Nephron progenitor cell (in vitro differentiated cells): ENCODE measurements at regions not wholly inside any gene's neighbourhood (a gene's known extent, or its start where the extent isn't known, plus 50 kb on each side); places are given as distances from the start of the nearest gene placed in this dataset.
A peak's percentile ranks its signal among the peaks of the same experiment; 100 is the strongest.

Source experiments
- DNase-seq: peaks from one replicate; pipeline ENCODE4 v3.0.0; 2021
- H3K27ac Mint-ChIP-seq: 2 replicates; pipeline ENCODE4 v1.8.0; 2021; ENCODE audit warnings: mild to moderate bottlenecking, moderate library complexity, mixed read lengths
- H3K27me3 Mint-ChIP-seq: 2 replicates; pipeline ENCODE4 v1.8.0; 2021; ENCODE audit warnings: mild to moderate bottlenecking, low read depth, mixed read lengths; ENCODE audit not compliant: poor library complexity
- H3K36me3 Mint-ChIP-seq: 2 replicates; pipeline ENCODE4 v1.8.0; 2021; ENCODE audit warnings: low read depth, mixed read lengths
- H3K4me1 Mint-ChIP-seq: 2 replicates; pipeline ENCODE4 v1.8.0; 2021; ENCODE audit warnings: mixed read lengths
- H3K4me3 Mint-ChIP-seq: 2 replicates; pipeline ENCODE4 v1.8.0; 2021; ENCODE audit warnings: mild to moderate bottlenecking, moderate library complexity, mixed read lengths
- H3K9me3 Mint-ChIP-seq: 2 replicates; pipeline ENCODE4 v1.8.0; 2021; ENCODE audit warnings: mild to moderate bottlenecking, moderate library complexity, mixed read lengths
- CTCF ChIP-seq: fragments of 200-600 bp; sonication (generic); IDR thresholded peaks from 2 replicates; pipeline ENCODE4 v1.5.0; 2021; ENCODE audit warnings: antibody characterized with exemption

DNA sequence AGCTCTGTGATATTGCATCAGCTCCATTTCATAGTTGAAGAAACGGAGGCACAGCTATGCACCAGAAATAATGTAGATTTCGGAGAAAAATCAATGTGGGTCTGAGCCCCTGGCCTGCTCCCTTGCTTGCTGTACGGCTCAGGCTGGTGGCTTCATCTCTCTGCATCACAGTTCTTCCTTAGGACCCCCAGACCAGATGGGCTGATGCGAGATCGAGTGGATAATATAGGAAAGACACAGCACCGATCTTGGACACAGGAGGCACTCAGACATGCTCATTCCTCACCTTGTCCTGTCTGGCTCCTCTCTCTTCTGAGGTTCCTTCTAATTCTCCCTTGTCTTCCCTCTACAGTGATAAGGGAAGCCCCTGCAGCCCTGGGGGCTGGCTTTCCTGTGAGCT is 365.9 kb upstream of the ZMIZ1 start:
- TF ChIP-seq CTCF, result no peak
- Mint-ChIP-seq H3K4me1 (peaks cover 49% of the 10 kb centered on the region), H3K9me3 (peaks cover 24% of the 10 kb centered on the region), H3K4me3 (no peak overlapping the region), H3K36me3 (no peaks in the 10 kb centered on the region), H3K27ac (peak overlapping the region; percentile 41), H3K27me3 (peaks cover 6% of the 10 kb centered on the region)
- no peak for DNase-seq

DNA sequence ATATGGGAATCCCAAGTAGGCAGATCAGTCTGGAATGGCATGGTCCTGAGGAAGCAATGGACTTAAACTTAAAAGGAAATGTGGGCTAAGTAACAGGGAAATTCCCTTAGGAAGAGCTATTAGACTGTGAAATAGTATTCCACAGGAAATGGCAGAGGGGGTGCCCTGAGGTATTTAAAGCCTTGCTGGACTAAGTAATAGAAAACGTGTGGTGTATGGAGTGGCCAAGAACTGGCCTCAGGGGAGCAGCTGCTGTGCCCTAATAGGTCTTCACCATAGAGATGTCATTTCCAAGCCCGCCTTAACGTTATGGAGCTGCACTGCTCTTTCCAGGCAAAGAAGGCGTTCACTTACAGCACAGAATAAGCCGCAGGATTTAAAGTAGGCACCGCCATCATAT is 365.2 kb upstream of the ZMIZ1 start:
- Mint-ChIP-seq H3K27me3 (peaks cover 2% of the 10 kb centered on the region), H3K4me3 (no peak overlapping the region), H3K4me1 (peaks cover 49% of the 10 kb centered on the region), H3K36me3 (no peaks in the 10 kb centered on the region), H3K27ac (peak overlapping the region; percentile 6), H3K9me3 (peaks cover 24% of the 10 kb centered on the region)
- peak; percentile 19 for DNase-seq
- no peak for TF ChIP-seq CTCF

DNA sequence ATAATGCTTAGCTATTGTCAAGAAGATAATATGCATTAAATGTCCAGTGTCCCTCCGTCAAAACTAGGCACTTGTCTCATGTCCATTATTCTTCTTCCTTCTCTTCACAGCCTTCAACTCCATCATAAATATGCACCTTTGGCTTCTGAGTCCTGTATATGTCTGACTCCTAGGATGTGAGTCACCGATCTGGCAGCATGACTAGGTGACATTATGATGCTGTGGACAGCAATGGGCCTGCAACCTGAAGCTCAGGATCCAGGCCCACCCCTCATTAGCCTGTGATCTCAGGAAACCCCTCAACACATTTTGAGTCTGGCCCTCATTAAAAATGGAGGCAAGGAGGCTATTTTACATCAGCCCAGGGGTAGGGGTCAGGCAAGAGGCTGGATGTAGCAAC is 362.5 kb upstream of the ZMIZ1 start:
- Mint-ChIP-seq H3K27me3 (peaks cover 3% of the 10 kb centered on the region), H3K4me1 (peaks cover 34% of the 10 kb centered on the region), H3K9me3 (peaks cover 25% of the 10 kb centered on the region), H3K36me3 (no peaks in the 10 kb centered on the region), H3K4me3 (no peak overlapping the region), H3K27ac (no peak overlapping the region)
- no peak for DNase-seq
- TF ChIP-seq CTCF, result no peak

GRCh38 chr10:78706726-78707540 is 361.8 kb upstream of the ZMIZ1 start:
- no peak for DNase-seq
- Mint-ChIP-seq H3K4me3 (no peak overlapping the region), H3K4me1 (peaks cover 28% of the 10 kb centered on the region), H3K27ac (no peak overlapping the region), H3K27me3 (peaks cover 3% of the 10 kb centered on the region), H3K36me3 (no peaks in the 10 kb centered on the region), H3K9me3 (peaks cover 31% of the 10 kb centered on the region)
- TF ChIP-seq CTCF, result no peak

DNA sequence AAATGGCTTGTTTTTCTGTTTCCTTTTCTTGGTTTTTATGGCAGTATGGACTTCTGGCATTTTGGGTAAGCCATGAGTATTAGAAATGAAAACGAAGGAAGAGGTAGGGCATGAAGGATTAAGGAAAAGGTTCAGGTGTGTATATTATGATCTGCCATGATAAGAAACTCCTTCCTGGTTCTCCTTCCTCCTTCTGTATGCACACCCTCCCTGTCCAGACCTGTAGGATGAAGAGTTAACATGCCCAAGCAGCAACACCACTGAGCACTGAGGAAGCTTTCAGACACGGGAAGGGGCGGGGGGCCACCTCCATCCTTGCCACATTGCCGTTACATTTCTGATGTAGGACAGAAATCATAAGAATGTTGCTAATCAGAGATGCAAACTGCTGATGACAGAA is 361.0 kb upstream of the ZMIZ1 start:
- Mint-ChIP-seq H3K4me1 (peaks cover 20% of the 10 kb centered on the region), H3K36me3 (no peaks in the 10 kb centered on the region), H3K9me3 (peaks cover 31% of the 10 kb centered on the region), H3K27ac (no peak overlapping the region), H3K27me3 (peaks cover 3% of the 10 kb centered on the region), H3K4me3 (no peak overlapping the region)
- no peak for DNase-seq
- TF ChIP-seq CTCF, result no peak

DNA sequence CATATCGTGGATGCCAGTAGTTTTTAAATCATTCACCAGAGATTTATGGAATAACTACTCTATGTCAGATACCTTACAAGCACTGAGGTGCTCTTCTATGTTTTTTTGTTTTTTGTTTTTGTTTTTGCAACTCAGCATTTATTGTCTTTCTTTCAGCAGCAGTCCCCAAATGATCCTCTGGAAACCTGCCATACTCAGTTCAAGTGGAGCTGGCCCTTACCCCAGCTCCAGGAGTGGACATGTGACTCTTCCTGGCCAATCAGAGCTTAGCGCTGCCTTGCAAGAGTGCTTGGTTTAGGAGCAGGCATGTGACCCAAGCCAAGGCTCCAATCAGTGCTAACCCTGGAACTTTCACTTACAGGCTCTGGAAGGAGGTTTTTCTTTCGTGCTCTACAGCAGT is 356.6 kb upstream of the ZMIZ1 start:
- Mint-ChIP-seq H3K36me3 (no peaks in the 10 kb centered on the region), H3K27ac (no peak overlapping the region), H3K27me3 (peaks cover 6% of the 10 kb centered on the region), H3K4me3 (no peak overlapping the region), H3K4me1 (no peaks in the 10 kb centered on the region), H3K9me3 (peaks cover 7% of the 10 kb centered on the region)
- no peak for TF ChIP-seq CTCF
- no peak for DNase-seq
